HG03565 (cell line): ENCODE measurements at regions not wholly inside any gene's neighbourhood (a gene's known extent, or its start where the extent isn't known, plus 50 kb on each side); places are given as distances from the start of the nearest gene placed in this dataset.

ENCODE experiments used
- ATAC-seq: cut with Tn5 transposase; IDR thresholded peaks from one replicate; pipeline ENCODE4 v1.9.1; 2021; ENCODE audit warnings: mild to moderate bottlenecking, moderate library complexity; ENCODE audit not compliant: unreplicated experiment

- no peak for ATAC-seq
Observed at GRCh38 chr7:18401757-18402156, 93.8 kb upstream of the HDAC9 start.

GRCh38 chr7:18402488-18403183 is 92.9 kb upstream of the HDAC9 start:
- no peak for ATAC-seq

GRCh38 chr7:18405726-18406125 is 89.8 kb upstream of the HDAC9 start:
- no peak for ATAC-seq

- ATAC-seq, result no peak
Observed at GRCh38 chr7:18407385-18407784, 88.2 kb upstream of the HDAC9 start.

- ATAC-seq, result no peak
Observed at GRCh38 chr7:18408461-18408860, 87.1 kb upstream of the HDAC9 start.

GRCh38 chr7:18408868-18409267 is 86.7 kb upstream of the HDAC9 start:
- ATAC-seq, result no peak

GRCh38 chr7:18413447-18413846 is 82.1 kb upstream of the HDAC9 start:
- no peak for ATAC-seq

GRCh38 chr7:18414885-18415284 is 80.7 kb upstream of the HDAC9 start:
- no peak for ATAC-seq

GRCh38 chr7:18416988-18417387 is 78.6 kb upstream of the HDAC9 start:
- no peak for ATAC-seq

GRCh38 chr7:18419456-18419855 is 76.1 kb upstream of the HDAC9 start:
- ATAC-seq, result no peak

GRCh38 chr7:18420108-18420507 is 75.4 kb upstream of the HDAC9 start:
- ATAC-seq, result no peak

- ATAC-seq, result no peak
Observed at GRCh38 chr7:18420748-18421147, 74.8 kb upstream of the HDAC9 start.

GRCh38 chr7:18421297-18422002 is 74.1 kb upstream of the HDAC9 start:
- ATAC-seq, result no peak

- ATAC-seq, result no peak
Observed at GRCh38 chr7:18425227-18425626, 70.3 kb upstream of the HDAC9 start.

- no peak for ATAC-seq
Observed at GRCh38 chr7:18425838-18426445, 69.6 kb upstream of the HDAC9 start.

GRCh38 chr7:18426564-18427226 is 68.9 kb upstream of the HDAC9 start:
- no peak for ATAC-seq

- no peak for ATAC-seq
Observed at GRCh38 chr7:18429547-18429946, 66.0 kb upstream of the HDAC9 start.

- ATAC-seq, result no peak
Observed at GRCh38 chr7:18430810-18431209, 64.7 kb upstream of the HDAC9 start.

- no peak for ATAC-seq
Observed at GRCh38 chr7:18434171-18434570, 61.4 kb upstream of the HDAC9 start.

GRCh38 chr7:18437101-18437500 is 58.4 kb upstream of the HDAC9 start:
- ATAC-seq, result no peak

- no peak for ATAC-seq
Observed at GRCh38 chr7:18440934-18441333, 54.6 kb upstream of the HDAC9 start.

- no peak for ATAC-seq
Observed at GRCh38 chr7:18444826-18445225, 50.7 kb upstream of the HDAC9 start.
